ENCODE measurements at regions not wholly inside any gene's neighbourhood (a gene's known extent, or its start where the extent isn't known, plus 50 kb on each side); places are given as distances from the start of the nearest gene placed in this dataset.
"Not testable (repeated sequence)": the region's sequence is repeated elsewhere in the genome, so short reads cannot be mapped to it uniquely, and the experiment has no call there.

GRCh38 chr5:131042021-131042789, 122.9 kb downstream of the HINT1 start:
- no peak overlapping the region for H3K27ac Mint-ChIP-seq
- peaks cover 3% of the 10 kb centered on the region for H3K9me3 Mint-ChIP-seq
- intact Hi-C loops (cut with micrococcal nuclease) = no loop called here
- no peak for DNase-seq
- no peak overlapping the region for H3K4me3 Mint-ChIP-seq
- H3K36me3 Mint-ChIP-seq (ENCODE audit: low read depth) = no peaks in the 10 kb centered on the region
- peaks cover 19% of the 10 kb centered on the region for H3K27me3 Mint-ChIP-seq
- H3K4me1 Mint-ChIP-seq = no peaks in the 10 kb centered on the region

GRCh38 chr5:131023498-131023865, 141.6 kb downstream of the HINT1 start:
- H3K9me3 Mint-ChIP-seq = no peaks in the 10 kb centered on the region
- no peak for DNase-seq
- H3K27ac Mint-ChIP-seq = no peak overlapping the region
- no peak overlapping the region for H3K4me3 Mint-ChIP-seq
- intact Hi-C loops (cut with micrococcal nuclease) = no loop called here
- H3K27me3 Mint-ChIP-seq = no peaks in the 10 kb centered on the region
- H3K36me3 Mint-ChIP-seq (ENCODE audit: low read depth) = no peaks in the 10 kb centered on the region
- H3K4me1 Mint-ChIP-seq = no peaks in the 10 kb centered on the region

GRCh38 chr5:131022811-131023497, 142.1 kb downstream of the HINT1 start:
- DNase-seq = no peak
- Mint-ChIP-seq H3K36me3 (ENCODE audit: low read depth) (no peaks in the 10 kb centered on the region), H3K27ac (no peak overlapping the region), H3K4me3 (no peak overlapping the region), H3K9me3 (peaks cover 1% of the 10 kb centered on the region), H3K4me1 (no peaks in the 10 kb centered on the region), H3K27me3 (no peaks in the 10 kb centered on the region)
- intact Hi-C loops (cut with micrococcal nuclease) = no loop called here

GRCh38 chr5:131021646-131022045, 143.4 kb downstream of the HINT1 start:
- Mint-ChIP-seq H3K27me3 (no peaks in the 10 kb centered on the region), H3K9me3 (peaks cover 8% of the 10 kb centered on the region), H3K27ac (no peak overlapping the region), H3K4me3 (no peak overlapping the region), H3K36me3 (ENCODE audit: low read depth) (no peaks in the 10 kb centered on the region), H3K4me1 (peaks cover 4% of the 10 kb centered on the region)
- DNase-seq = no peak
- intact Hi-C loops (cut with micrococcal nuclease) = no loop called here

GRCh38 chr5:131019601-131020315, 145.3 kb downstream of the HINT1 start:
- H3K27ac Mint-ChIP-seq = no peak overlapping the region
- intact Hi-C loops (cut with micrococcal nuclease) = no loop called here
- peaks cover 3% of the 10 kb centered on the region for H3K27me3 Mint-ChIP-seq
- peaks cover 5% of the 10 kb centered on the region for H3K4me1 Mint-ChIP-seq
- no peaks in the 10 kb centered on the region for H3K36me3 Mint-ChIP-seq (ENCODE audit: low read depth)
- no peak for DNase-seq
- no peak overlapping the region for H3K4me3 Mint-ChIP-seq
- peaks cover 14% of the 10 kb centered on the region for H3K9me3 Mint-ChIP-seq

- Mint-ChIP-seq H3K4me3 (no peak overlapping the region), H3K27ac (no peak overlapping the region), H3K4me1 (peaks cover 5% of the 10 kb centered on the region), H3K9me3 (peaks cover 14% of the 10 kb centered on the region), H3K36me3 (ENCODE audit: low read depth) (no peaks in the 10 kb centered on the region), H3K27me3 (peaks cover 3% of the 10 kb centered on the region)
- DNase-seq = no peak
- intact Hi-C loops (cut with micrococcal nuclease) = no loop called here
Measured at GRCh38 chr5:131019111-131019510, 145.9 kb downstream of the HINT1 start.

GRCh38 chr5:131008329-131008728, 156.7 kb downstream of the HINT1 start:
- peaks cover 20% of the 10 kb centered on the region for H3K27me3 Mint-ChIP-seq
- H3K27ac Mint-ChIP-seq = no peak overlapping the region
- H3K4me3 Mint-ChIP-seq = no peak overlapping the region
- no peaks in the 10 kb centered on the region for H3K36me3 Mint-ChIP-seq (ENCODE audit: low read depth)
- no peaks in the 10 kb centered on the region for H3K4me1 Mint-ChIP-seq
- no peak for DNase-seq
- intact Hi-C loops (cut with micrococcal nuclease) = no loop called here
- peaks cover 3% of the 10 kb centered on the region for H3K9me3 Mint-ChIP-seq

GRCh38 chr5:131005963-131006684, 158.9 kb downstream of the HINT1 start:
- no peaks in the 10 kb centered on the region for H3K4me1 Mint-ChIP-seq
- DNase-seq = no peak
- no peaks in the 10 kb centered on the region for H3K36me3 Mint-ChIP-seq (ENCODE audit: low read depth)
- no peak overlapping the region for H3K4me3 Mint-ChIP-seq
- intact Hi-C loops (cut with micrococcal nuclease) = no loop called here
- peaks cover 3% of the 10 kb centered on the region for H3K9me3 Mint-ChIP-seq
- no peak overlapping the region for H3K27ac Mint-ChIP-seq
- peaks cover 20% of the 10 kb centered on the region for H3K27me3 Mint-ChIP-seq

GRCh38 chr5:131001507-131001906, 163.5 kb downstream of the HINT1 start:
- no peaks in the 10 kb centered on the region for H3K36me3 Mint-ChIP-seq (ENCODE audit: low read depth)
- no peak for DNase-seq
- peaks cover 3% of the 10 kb centered on the region for H3K9me3 Mint-ChIP-seq
- H3K27ac Mint-ChIP-seq = no peak overlapping the region
- no peaks in the 10 kb centered on the region for H3K4me1 Mint-ChIP-seq
- peaks cover 16% of the 10 kb centered on the region for H3K27me3 Mint-ChIP-seq
- H3K4me3 Mint-ChIP-seq = no peak overlapping the region
- intact Hi-C loops (cut with micrococcal nuclease) = no loop called here

- no peak overlapping the region for H3K27ac Mint-ChIP-seq
- peaks cover 16% of the 10 kb centered on the region for H3K27me3 Mint-ChIP-seq
- peaks cover 3% of the 10 kb centered on the region for H3K9me3 Mint-ChIP-seq
- H3K36me3 Mint-ChIP-seq (ENCODE audit: low read depth) = no peaks in the 10 kb centered on the region
- no peak for DNase-seq
- intact Hi-C loops (cut with micrococcal nuclease) = no loop called here
- H3K4me1 Mint-ChIP-seq = no peaks in the 10 kb centered on the region
- H3K4me3 Mint-ChIP-seq = no peak overlapping the region
Measured at GRCh38 chr5:131000289-131000688, 164.8 kb downstream of the HINT1 start.

GRCh38 chr5:130996720-130997119, 168.3 kb downstream of the HINT1 start:
- DNase-seq; H3K4me1 Mint-ChIP-seq; H3K36me3 Mint-ChIP-seq (ENCODE audit: low read depth); H3K9me3 Mint-ChIP-seq; H3K27ac Mint-ChIP-seq; H3K4me3 Mint-ChIP-seq; intact Hi-C loops (cut with micrococcal nuclease): not testable (repeated sequence)
- H3K27me3 Mint-ChIP-seq = peaks cover 14% of the 10 kb centered on the region

- no peaks in the 10 kb centered on the region for H3K4me1 Mint-ChIP-seq
- H3K27me3 Mint-ChIP-seq = peaks cover 10% of the 10 kb centered on the region
- H3K9me3 Mint-ChIP-seq = no peaks in the 10 kb centered on the region
- H3K4me3 Mint-ChIP-seq = no peak overlapping the region
- no peaks in the 10 kb centered on the region for H3K36me3 Mint-ChIP-seq (ENCODE audit: low read depth)
- no peak overlapping the region for H3K27ac Mint-ChIP-seq
- intact Hi-C loops (cut with micrococcal nuclease) = no loop called here
- no peak for DNase-seq
Measured at GRCh38 chr5:130995851-130996250, 169.2 kb downstream of the HINT1 start.

GRCh38 chr5:130995254-130995515, 169.9 kb downstream of the HINT1 start:
- intact Hi-C loops (cut with micrococcal nuclease) = no loop called here
- no peaks in the 10 kb centered on the region for H3K36me3 Mint-ChIP-seq (ENCODE audit: low read depth)

More at GRCh38 chr5:130995254-130995515, 169.9 kb downstream of the HINT1 start:
- H3K27ac Mint-ChIP-seq = no peak overlapping the region
- no peak for DNase-seq
- H3K9me3 Mint-ChIP-seq = no peaks in the 10 kb centered on the region
- H3K4me3 Mint-ChIP-seq = no peak overlapping the region
- H3K4me1 Mint-ChIP-seq = no peaks in the 10 kb centered on the region
- peaks cover 7% of the 10 kb centered on the region for H3K27me3 Mint-ChIP-seq

Data from activated CD4-positive, alpha-beta T cell treated with anti-CD3 and anti-CD28 coated beads, Interleukin-2, amount 10 ng/mL, durations not matched to agents 24 days and 14 days (primary cell).